HG03060 (cell line): ENCODE measurements at regions not wholly inside any gene's neighbourhood (a gene's known extent, or its start where the extent isn't known, plus 50 kb on each side); places are given as distances from the start of the nearest gene placed in this dataset.

Experiments
- ATAC-seq: cut with Tn5 transposase; IDR thresholded peaks from one replicate; pipeline ENCODE4 v1.9.1; 2021; ENCODE audit warnings: low read depth, moderate number of reproducible peaks; ENCODE audit not compliant: unreplicated experiment

GRCh38 chr2:236688157-236688556 is 118.5 kb downstream of the ACKR3 start:
- no peak for ATAC-seq

- no peak for ATAC-seq
Observed at GRCh38 chr2:236688563-236689392, 119.2 kb downstream of the ACKR3 start.

GRCh38 chr2:236689393-236689700 is 119.7 kb downstream of the ACKR3 start:
- no peak for ATAC-seq

GRCh38 chr2:236689981-236690380 is 120.4 kb downstream of the ACKR3 start:
- ATAC-seq: no peak

DNA sequence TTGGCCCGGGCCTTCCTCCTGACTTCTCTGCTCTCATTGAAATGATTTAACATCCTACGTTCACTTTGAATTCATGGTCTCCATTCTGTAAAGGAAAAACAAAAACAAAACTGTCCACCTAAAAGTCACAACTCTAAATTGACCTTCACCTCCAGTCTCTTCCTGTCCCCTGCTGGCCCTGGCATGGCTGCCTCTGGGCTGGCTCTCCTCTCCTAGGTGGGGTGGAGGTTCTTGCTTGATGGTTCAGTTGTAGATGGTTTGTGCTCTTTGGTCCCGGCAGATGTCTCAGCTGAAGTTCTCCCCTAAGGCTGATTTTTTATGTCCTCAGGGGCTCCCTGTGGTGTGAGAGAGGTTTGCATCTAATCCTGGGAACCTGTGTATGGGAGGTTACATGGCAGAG is 121.1 kb downstream of the ACKR3 start:
- no peak for ATAC-seq

GRCh38 chr2:236691799-236692167 is 122.2 kb downstream of the ACKR3 start:
- ATAC-seq: no peak

DNA sequence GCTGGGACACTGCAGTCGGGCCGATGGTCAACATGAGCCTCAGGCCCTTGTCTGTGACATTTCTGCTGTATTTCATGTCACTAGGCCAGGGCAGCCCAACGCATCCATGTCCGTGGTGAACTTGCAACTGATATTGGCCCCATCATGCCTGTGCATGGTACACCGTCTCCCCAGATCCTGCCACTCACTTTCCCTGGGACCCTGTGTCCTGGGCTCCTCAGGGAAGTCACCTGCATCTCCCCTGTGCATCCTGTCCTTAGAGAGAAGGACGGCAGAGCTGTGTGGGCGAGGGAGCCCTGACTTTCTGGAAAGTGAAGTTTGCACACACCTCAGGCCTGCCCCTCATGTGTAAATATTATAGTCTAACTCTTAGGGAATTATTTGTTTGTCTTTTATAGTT is 123.3 kb downstream of the ACKR3 start:
- ATAC-seq: no peak

DNA sequence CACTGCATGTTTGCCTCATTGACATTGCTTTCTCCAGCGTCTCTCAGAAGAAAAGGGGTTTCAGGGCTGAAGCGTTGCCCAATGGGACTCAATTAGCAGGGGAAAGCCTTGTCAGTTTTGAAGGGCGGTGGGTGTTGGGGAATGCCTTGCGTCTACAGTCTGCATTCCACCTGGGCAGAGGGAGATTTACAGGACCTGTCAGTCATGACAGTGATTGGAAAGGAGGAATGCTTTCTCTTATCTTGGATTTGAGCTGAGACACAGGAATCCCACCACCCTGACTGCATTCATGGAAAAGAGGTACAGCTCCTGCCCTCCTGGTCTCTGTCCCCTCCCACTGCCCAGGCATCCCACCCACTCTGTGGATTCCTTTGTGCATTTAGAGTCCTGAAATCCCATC is 123.9 kb downstream of the ACKR3 start:
- no peak for ATAC-seq

DNA sequence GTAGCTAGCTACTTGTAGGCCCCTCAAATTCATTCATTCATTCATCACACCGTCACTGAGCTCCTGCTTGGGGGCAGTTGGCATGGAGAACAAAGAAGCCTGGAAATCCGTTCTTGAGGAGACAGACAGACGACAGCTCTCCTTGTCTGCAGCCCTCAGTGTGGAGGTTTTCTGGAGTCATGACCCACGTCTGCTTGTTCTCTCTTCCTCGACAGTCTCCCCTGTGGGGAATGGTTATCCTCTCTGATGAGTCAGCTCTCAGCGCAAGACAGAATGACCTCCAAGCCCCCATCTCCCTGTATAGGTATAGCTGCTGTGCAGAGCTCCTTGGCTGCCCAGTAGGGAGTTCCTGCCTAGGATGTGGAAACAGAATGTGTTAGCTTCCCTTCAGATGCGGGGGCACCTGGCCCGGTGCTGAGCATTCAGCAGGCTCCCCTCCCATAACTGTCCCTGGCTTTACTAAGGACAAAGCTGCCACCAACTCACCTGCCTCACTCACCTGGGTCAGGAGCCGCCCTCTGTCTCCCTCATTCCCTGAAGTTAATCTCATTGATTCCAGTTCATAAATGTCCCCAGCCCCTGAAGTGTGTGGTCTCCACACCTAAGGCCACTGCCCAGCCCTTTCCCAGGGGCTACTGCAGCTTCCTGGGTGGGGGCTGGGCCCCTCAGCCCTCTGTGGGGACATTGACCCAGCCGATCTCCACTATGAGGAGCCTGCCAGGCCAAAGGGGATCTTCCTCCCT is 124.7 kb downstream of the ACKR3 start:
- no peak for ATAC-seq

GRCh38 chr2:236696834-236697233 is 127.2 kb downstream of the ACKR3 start:
- no peak for ATAC-seq

GRCh38 chr2:236698016-236698627 is 128.5 kb downstream of the ACKR3 start:
- ATAC-seq: no peak

DNA sequence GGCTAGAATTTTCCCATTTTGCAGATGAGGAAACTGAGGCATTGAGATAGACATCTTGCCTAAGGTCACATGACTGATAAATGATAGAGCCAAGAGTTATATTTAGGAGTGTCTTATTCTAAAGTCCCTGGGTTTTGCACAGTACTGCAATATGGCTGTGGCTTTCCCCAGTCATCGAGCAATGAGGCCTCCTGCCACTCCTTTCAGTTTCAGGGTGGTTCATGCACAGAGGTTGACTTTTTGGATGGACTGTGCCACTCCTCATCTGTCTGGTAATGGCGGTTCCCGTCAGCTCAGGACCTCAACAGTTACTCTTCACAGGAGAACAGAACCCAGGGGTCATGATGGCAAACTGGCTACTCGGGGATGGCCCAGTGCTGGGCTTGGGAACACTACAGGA is 131.1 kb downstream of the ACKR3 start:
- no peak for ATAC-seq

DNA sequence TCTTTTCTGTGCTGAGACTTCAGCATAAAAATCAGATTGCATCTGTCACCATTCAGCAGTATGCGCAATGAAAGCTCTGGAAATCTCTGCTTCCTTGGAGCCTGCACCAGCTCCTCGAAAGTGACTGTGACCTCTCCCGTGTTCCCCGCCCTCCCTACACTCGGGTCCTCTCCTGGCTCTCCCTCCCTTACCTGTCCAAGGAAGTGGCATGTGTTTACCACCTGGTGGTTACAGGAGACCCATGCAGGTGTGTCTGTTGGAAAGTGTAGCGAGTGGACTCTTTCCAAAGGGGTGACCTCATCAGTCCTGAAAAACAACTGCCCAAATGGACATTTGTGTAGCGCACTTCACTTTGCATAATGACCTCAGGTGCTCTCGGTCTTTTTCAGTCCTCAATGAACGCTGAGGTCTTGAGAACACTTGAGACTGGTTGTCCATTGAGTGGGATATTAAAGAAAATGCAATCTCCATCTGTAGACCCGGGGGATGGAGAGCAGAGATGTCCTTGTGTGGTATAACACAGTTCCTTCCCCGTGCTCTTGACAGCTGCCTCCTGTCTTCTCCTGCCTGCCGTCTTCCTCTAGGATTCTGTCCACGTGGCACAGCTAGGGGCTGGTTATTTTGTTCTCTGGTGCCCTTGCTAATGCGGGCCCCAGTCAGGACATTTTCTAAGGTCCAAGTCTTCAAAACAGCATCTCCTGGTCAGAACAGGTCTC is 133.2 kb downstream of the ACKR3 start:
- ATAC-seq: no peak

DNA sequence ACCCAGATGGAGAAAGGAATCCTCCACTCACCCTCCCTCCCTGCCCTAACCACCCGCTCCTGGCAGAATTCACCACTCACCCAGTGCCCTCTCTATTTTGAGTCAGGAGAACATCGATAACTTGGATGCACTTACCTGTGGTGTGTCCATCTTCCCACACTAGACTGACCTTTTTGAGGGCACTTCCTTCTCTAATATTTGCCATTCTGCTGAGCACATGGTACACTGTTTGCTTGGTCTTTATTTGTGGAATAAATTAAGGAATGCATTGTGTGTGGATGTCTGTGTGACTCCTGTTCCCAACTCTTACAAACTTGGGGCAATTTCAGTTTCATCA is 133.7 kb downstream of the ACKR3 start:
- no peak for ATAC-seq

GRCh38 chr2:236703906-236704305 is 134.3 kb downstream of the ACKR3 start:
- no peak for ATAC-seq

GRCh38 chr2:236704887-236705286 is 135.3 kb downstream of the ACKR3 start:
- no peak for ATAC-seq

- no peak for ATAC-seq
Observed at GRCh38 chr2:236705295-236706105, 135.9 kb downstream of the ACKR3 start.

- no peak for ATAC-seq
Observed at GRCh38 chr2:236706288-236706687, 136.7 kb downstream of the ACKR3 start.

GRCh38 chr2:236706803-236707202 is 137.2 kb downstream of the ACKR3 start:
- no peak for ATAC-seq

DNA sequence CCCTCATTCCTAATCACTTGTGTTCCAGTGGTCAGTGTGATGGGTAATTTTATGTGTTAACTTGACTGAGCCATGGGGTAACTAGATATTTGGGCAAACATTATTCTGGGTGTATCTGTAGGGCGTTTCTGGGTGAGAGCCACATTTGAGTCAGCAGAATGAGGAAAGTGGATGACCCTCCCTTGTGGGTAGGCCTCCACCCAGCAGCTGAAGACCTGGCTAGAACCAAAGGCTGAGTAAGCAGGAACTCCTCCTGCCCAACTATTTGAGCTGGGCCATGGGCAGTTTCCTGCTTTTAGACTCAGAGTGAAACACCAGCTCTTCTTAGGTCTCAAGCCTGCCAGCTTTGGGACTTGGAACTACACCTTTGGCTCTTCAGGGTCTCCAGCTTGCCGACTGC is 141.8 kb downstream of the ACKR3 start:
- ATAC-seq: no peak
